ENCODE measurements at regions not wholly inside any gene's neighbourhood (a gene's known extent, or its start where the extent isn't known, plus 50 kb on each side); places are given as distances from the start of the nearest gene placed in this dataset.

DNA sequence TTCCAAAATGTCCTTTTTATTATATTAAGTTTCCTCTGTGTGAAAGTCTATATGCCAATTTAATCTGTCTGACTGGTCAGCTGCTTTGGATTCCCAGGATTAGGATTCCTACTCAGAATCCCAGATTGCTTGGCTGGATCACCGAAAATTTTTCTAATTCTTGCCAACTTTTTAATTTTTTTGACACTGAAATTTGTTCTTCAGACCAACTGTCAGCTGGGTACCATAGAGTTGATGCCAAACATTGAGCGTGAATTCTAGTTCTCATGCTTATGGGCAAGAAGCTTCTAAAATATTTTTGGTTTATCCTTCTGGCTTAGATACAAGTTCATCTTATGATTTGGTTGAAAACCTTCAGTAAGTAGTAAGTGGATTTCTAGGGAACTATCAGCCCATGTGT lies 1611.4 kb upstream of the FLRT2 start:
- TF ChIP-seq JUNB (IDR thresholded peaks at IDR 0.05) (no peak), HDAC2 (IDR thresholded peaks at IDR 0.05) (no peak), ESRRA (IDR thresholded peaks at IDR 0.05; ENCODE audit: borderline replicate concordance, low read length) (no peak), NR3C1 (IDR thresholded peaks at IDR 0.05) (no peak)
- TF ChIP-seq, protein P1, sequence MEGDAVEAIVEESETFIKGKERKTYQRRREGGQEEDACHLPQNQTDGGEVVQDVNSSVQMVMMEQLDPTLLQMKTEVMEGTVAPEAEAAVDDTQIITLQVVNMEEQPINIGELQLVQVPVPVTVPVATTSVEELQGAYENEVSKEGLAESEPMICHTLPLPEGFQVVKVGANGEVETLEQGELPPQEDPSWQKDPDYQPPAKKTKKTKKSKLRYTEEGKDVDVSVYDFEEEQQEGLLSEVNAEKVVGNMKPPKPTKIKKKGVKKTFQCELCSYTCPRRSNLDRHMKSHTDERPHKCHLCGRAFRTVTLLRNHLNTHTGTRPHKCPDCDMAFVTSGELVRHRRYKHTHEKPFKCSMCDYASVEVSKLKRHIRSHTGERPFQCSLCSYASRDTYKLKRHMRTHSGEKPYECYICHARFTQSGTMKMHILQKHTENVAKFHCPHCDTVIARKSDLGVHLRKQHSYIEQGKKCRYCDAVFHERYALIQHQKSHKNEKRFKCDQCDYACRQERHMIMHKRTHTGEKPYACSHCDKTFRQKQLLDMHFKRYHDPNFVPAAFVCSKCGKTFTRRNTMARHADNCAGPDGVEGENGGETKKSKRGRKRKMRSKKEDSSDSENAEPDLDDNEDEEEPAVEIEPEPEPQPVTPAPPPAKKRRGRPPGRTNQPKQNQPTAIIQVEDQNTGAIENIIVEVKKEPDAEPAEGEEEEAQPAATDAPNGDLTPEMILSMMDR (IDR thresholded peaks at IDR 0.05) = no peak
